OCI-LY3 (cell line): ENCODE measurements at regions not wholly inside any gene's neighbourhood (a gene's known extent, or its start where the extent isn't known, plus 50 kb on each side); places are given as distances from the start of the nearest gene placed in this dataset.

ENCODE experiments used
- EZH2phosphoT487 ChIP-seq: fragments of 200-600 bp; shearing (Covaris generic); IDR thresholded peaks from 2 replicates; pipeline ENCODE4 v1.6.1; 2018; ENCODE audit warnings: antibody characterized with exemption, mixed run types, low read depth
- TF ChIP-seq, protein P1 (sequence below): fragments of 200-600, 300-600 bp; sonication (generic); IDR thresholded peaks from 2 replicates; pipeline ENCODE4 v1.5.1; 2014; ENCODE audit warnings: antibody characterized with exemption, low read length, low read depth

DNA sequence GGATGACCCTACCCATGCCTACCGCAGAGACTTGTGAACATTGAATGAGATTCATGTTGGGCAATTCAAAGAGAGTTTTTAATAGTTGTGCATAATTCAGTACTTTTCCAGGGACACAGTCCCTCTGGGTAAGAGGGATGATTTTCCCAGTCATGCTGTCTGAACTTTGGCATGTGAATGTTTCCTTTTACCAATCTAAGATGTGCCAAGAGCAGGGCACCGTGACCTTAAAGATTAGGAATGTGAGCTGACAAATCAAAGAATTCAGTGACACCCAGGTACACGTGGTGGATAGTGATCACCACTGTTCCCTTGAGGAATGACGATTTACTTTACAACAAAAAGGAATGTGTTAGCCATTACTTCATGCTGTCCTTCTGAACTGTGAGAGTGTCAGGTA lies 515.6 kb downstream of the PPARGC1A start:
- TF ChIP-seq, protein P1, sequence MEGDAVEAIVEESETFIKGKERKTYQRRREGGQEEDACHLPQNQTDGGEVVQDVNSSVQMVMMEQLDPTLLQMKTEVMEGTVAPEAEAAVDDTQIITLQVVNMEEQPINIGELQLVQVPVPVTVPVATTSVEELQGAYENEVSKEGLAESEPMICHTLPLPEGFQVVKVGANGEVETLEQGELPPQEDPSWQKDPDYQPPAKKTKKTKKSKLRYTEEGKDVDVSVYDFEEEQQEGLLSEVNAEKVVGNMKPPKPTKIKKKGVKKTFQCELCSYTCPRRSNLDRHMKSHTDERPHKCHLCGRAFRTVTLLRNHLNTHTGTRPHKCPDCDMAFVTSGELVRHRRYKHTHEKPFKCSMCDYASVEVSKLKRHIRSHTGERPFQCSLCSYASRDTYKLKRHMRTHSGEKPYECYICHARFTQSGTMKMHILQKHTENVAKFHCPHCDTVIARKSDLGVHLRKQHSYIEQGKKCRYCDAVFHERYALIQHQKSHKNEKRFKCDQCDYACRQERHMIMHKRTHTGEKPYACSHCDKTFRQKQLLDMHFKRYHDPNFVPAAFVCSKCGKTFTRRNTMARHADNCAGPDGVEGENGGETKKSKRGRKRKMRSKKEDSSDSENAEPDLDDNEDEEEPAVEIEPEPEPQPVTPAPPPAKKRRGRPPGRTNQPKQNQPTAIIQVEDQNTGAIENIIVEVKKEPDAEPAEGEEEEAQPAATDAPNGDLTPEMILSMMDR, result no peak
- no peak for TF ChIP-seq EZH2phosphoT487
